VCaP (cell line): ENCODE measurements at regions not wholly inside any gene's neighbourhood (a gene's known extent, or its start where the extent isn't known, plus 50 kb on each side); places are given as distances from the start of the nearest gene placed in this dataset.
"Not testable (repeated sequence)": the region's sequence is repeated elsewhere in the genome, so short reads cannot be mapped to it uniquely, and the experiment has no call there.

ENCODE experiments used
- H3K27ac ChIP-seq: fragments of 450-650 bp; 2 replicates; pipeline ENCODE4 v1.5.1; 2017
- CTCF ChIP-seq: fragments of 450-650 bp; conservative IDR thresholded peaks from 2 replicates; pipeline ENCODE4 v1.5.1; 2017; ENCODE audit warnings: mild to moderate bottlenecking, moderate library complexity

- no peak overlapping the region for H3K27ac ChIP-seq
- TF ChIP-seq CTCF, result no peak
Measured at GRCh38 chr7:82615527-82615926, 171.9 kb upstream of the CACNA2D1 start.

DNA sequence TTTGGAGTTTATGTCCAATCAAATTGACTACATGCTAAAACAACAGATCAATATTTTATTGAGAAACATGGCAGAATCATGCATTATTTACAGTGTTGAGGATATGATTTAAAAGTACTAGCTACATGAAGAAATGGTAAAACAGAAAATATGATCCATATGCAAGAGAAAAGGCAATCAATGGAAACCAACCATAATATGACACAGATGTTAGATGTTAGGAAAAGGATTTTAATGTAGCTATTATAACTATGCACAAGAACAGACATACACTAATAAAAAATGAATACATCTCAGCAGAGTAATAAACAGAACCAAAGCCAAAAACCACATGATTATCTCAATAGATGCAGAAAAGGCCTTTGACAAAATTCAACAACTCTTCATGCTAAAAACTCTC lies 166.2 kb upstream of the CACNA2D1 start:
- no peak overlapping the region for H3K27ac ChIP-seq
- no peak for TF ChIP-seq CTCF

- peak; percentile 89 for TF ChIP-seq CTCF
Measured at GRCh38 chr7:82605247-82605864, 161.8 kb upstream of the CACNA2D1 start.

DNA sequence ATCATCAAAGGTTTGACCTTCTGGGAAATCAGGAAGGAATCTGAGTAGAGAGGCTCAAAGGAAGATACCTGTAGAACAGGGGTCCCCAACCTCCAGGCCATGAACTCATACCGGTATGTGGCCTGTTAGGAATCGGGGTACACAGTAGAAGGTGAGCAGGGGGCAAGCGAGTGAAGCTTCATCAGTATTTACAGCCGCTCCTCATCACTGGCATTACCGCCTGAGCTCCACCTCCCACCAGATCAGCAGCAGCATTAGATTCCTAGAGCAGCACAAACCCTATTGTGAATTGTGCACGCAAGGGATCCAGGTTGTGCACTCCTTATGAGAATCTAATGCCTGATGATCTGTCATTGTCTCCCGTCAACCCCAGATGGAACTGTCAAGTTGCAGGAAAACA lies 158.5 kb upstream of the CACNA2D1 start:
- TF ChIP-seq CTCF, result no peak

More at GRCh38 chr7:82605247-82605864, 161.8 kb upstream of the CACNA2D1 start:
- H3K27ac ChIP-seq, result no peak overlapping the region

GRCh38 chr7:82600531-82600930 lies 157.0 kb upstream of the CACNA2D1 start:
- no peak overlapping the region for H3K27ac ChIP-seq
- peak; percentile 67 for TF ChIP-seq CTCF

More for the DNA sequence above, 158.5 kb upstream of the CACNA2D1 start:
- no peak overlapping the region for H3K27ac ChIP-seq

- H3K27ac ChIP-seq, result no peak overlapping the region
- TF ChIP-seq CTCF, result no peak
Measured at GRCh38 chr7:82599895-82600294, 156.3 kb upstream of the CACNA2D1 start.

DNA sequence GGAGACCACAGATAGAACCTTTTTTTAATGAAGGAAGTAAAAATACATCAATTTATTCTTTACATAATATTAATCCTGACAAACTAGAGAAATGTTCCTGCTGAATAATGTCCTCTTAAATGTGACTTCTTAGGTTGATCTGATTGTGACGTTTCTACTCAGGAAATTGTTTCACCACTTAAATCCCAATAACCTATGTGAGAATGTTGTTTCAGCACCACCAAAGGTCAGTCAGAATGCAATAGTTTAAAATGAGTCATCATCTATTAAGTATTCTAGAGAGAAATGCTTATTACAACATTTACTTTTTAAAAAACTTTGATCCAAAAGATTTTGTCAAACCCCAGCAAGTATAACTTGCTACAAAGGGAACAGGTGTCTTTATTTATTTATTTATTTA lies 155.4 kb upstream of the CACNA2D1 start:
- no peak for TF ChIP-seq CTCF
- H3K27ac ChIP-seq, result no peak overlapping the region

DNA sequence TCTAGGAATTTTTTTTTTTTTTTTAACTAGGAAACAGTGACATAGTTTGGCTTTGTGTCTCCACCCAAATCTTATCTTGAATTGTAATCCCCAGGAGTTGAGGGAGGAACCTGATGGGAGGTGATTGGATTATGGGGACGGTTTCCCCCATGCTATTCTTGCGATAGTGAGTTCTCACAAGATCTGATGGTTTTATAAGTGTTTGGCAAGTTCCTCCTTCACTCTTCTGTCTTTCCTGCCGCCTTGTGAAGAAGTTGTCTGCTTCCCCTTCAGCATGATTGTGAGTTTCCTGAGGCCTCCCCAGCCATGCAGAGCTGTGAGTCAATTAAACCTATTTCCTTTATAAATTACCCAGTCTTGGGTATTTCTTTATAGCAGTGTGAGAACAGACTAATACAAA lies 152.2 kb upstream of the CACNA2D1 start:
- not testable (repeated sequence) for H3K27ac ChIP-seq
